ENCODE measurements at regions not wholly inside any gene's neighbourhood (a gene's known extent, or its start where the extent isn't known, plus 50 kb on each side); places are given as distances from the start of the nearest gene placed in this dataset.

GRCh38 chr5:159804121-159804520 is 112.2 kb upstream of the ADRA1B start:
- TF ChIP-seq POLR2A (IDR thresholded peaks at IDR 0.05) (no peak), CTCF (IDR thresholded peaks at IDR 0.05) (no peak)
